ENCODE measurements at regions not wholly inside any gene's neighbourhood (a gene's known extent, or its start where the extent isn't known, plus 50 kb on each side); places are given as distances from the start of the nearest gene placed in this dataset.

DNA sequence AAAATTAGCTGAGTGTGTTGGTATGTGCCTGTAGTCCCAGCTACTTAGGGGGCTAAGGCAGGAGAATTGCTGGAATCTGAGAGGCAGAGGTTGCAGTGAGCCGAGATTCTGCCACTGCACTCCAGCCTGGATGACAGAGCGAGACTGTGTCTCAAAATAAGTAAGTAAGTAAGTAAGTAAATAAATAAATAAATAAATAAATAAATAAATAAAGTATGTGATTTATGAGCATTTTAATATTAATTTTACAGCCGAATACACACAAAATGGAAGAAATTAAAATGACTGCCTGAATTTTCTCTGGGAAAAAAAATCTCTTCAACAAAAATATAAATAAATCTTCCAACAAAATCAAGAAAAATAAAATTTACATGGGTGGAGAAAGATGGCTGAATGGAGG lies 740.7 kb downstream of the CDH18 start:
- Mint-ChIP-seq H3K36me3 (ENCODE audit: insufficient read depth in 1 of 3, low read depth in 3 of 3) (0 out of 7 replicates have a peak, but pooled peaks cover 0 to 7% (median 0%) of the 10 kb centered on the region in 3 experiments), H3K27ac (no peak overlapping the region), H3K4me1 (no peaks in the 10 kb centered on the region), H3K27me3 (ENCODE audit: low read depth) (no peaks in the 10 kb centered on the region), H3K4me3 (no peak overlapping the region), H3K9me3 (peaks cover 4 to 9% of the 10 kb centered on the region in 2 experiments; a peak in 4 of 5 replicates)
- H3K4me1 ChIP-seq (ENCODE audit: insufficient read depth, low read length): no peaks in the 10 kb centered on the region
- no peak overlapping the region for H2BK12ac ChIP-seq (ENCODE audit: insufficient read length, low read depth, low read length)
- H3K79me2 ChIP-seq (ENCODE audit: insufficient read depth, low read length): no peaks in the 10 kb centered on the region
- H3K4ac ChIP-seq (ENCODE audit: low read depth, low read length): no peak overlapping the region
- H2BK120ac ChIP-seq (ENCODE audit: low read depth, low read length, poor library complexity, severe bottlenecking): no peak overlapping the region
- no peak overlapping the region for H4K8ac ChIP-seq (replicated peaks; ENCODE audit: insufficient read length, low read depth, low read length)
- no peak for DNase-seq
- no peak overlapping the region for H3K27ac ChIP-seq (ENCODE audit: insufficient read length, low read depth, low read length)
- no peak overlapping the region for H2AFZ ChIP-seq (ENCODE audit: low read length)
- no peak overlapping the region for H4K91ac ChIP-seq (ENCODE audit: insufficient read length, low read depth, low read length)
- H3K23ac ChIP-seq (ENCODE audit: insufficient read length, low read depth, low read length): no peak overlapping the region
- H3K56ac ChIP-seq (ENCODE audit: insufficient read length, low read depth, low read length): no peak overlapping the region
- no peak overlapping the region for H3T11ph ChIP-seq (ENCODE audit: low read length)
- H3K4me2 ChIP-seq (ENCODE audit: insufficient read depth, insufficient read length, low read length): no peak overlapping the region
- TF ChIP-seq, protein P1, sequence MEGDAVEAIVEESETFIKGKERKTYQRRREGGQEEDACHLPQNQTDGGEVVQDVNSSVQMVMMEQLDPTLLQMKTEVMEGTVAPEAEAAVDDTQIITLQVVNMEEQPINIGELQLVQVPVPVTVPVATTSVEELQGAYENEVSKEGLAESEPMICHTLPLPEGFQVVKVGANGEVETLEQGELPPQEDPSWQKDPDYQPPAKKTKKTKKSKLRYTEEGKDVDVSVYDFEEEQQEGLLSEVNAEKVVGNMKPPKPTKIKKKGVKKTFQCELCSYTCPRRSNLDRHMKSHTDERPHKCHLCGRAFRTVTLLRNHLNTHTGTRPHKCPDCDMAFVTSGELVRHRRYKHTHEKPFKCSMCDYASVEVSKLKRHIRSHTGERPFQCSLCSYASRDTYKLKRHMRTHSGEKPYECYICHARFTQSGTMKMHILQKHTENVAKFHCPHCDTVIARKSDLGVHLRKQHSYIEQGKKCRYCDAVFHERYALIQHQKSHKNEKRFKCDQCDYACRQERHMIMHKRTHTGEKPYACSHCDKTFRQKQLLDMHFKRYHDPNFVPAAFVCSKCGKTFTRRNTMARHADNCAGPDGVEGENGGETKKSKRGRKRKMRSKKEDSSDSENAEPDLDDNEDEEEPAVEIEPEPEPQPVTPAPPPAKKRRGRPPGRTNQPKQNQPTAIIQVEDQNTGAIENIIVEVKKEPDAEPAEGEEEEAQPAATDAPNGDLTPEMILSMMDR (conservative IDR thresholded peaks at IDR 0.05): no peak
- H4K20me1 ChIP-seq (ENCODE audit: control insufficient read depth, insufficient read depth, insufficient read length): no peaks in the 10 kb centered on the region
- H2AK5ac ChIP-seq (ENCODE audit: insufficient read length, low read length): no peak overlapping the region
- H3K9ac ChIP-seq (ENCODE audit: extremely low read depth, insufficient read length, low read length): no peak overlapping the region
- H2BK15ac ChIP-seq (ENCODE audit: low read depth, low read length): no peak overlapping the region
- no peaks in the 10 kb centered on the region; the same call in 1 of the 2 replicates for H3K27me3 ChIP-seq (ENCODE audit: insufficient read depth, low read length)
- H2BK20ac ChIP-seq (ENCODE audit: low read depth, low read length, poor library complexity, severe bottlenecking): no peak overlapping the region
- no peak overlapping the region for H4K5ac ChIP-seq (ENCODE audit: insufficient read length, low read depth, low read length)
- H3K23me2 ChIP-seq (ENCODE audit: insufficient read length, low read depth, low read length, poor library complexity, severe bottlenecking): no peaks in the 10 kb centered on the region
- no peaks in the 10 kb centered on the region for H3K79me1 ChIP-seq (ENCODE audit: insufficient read depth, low read depth, low read length, poor library complexity, severe bottlenecking)
- no peak overlapping the region for H3K18ac ChIP-seq (ENCODE audit: insufficient read length, low read depth, low read length)
- no peaks in the 10 kb centered on the region for H3K9me3 ChIP-seq (ENCODE audit: control insufficient read depth, low read depth, low read length)
- no peak overlapping the region for H3K14ac ChIP-seq (ENCODE audit: insufficient read depth, low read length)
- no CpG with 5 or more reads among the region's 3 CpGs for WGBS (ENCODE audit: extremely low coverage, insufficient read length, low lambda C conversion rate)
- H2BK5ac ChIP-seq (ENCODE audit: insufficient read length, low read length): no peak overlapping the region

All from H9 (cell line).